H1 (cell line): ENCODE measurements at regions not wholly inside any gene's neighbourhood (a gene's known extent, or its start where the extent isn't known, plus 50 kb on each side); places are given as distances from the start of the nearest gene placed in this dataset.

ENCODE experiments used
- JUND ChIP-seq: IDR thresholded peaks from 2 replicates; pipeline ENCODE4 v1.6.1; 2011; ENCODE audit warnings: mild to moderate bottlenecking, improper control_type of control experiment, low read length
- TF ChIP-seq, protein P1 (sequence below): IDR thresholded peaks from 2 replicates; pipeline ENCODE4 v1.6.1; 2012; ENCODE audit warnings: inconsistent platforms

DNA sequence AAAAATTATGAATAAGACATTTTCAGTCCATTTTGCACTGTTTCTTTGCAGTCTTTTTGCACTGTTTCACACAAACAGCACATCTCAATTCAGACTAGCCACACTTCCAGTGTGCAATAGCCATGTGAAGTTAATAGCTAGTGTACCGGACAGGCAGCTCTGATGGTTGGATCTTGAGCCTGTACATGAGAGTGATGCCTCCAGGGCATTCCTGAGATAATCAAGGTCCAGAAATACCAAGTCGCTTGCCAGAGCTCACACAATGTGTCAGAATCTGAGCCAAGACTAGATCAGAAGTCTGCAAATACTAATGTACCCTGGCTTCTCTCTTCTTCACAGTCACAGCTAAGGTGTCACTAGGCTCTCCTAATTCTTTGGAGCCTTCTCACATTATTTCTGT lies 180.2 kb downstream of the OSR1 start (continued):
- TF ChIP-seq JUND, result no peak
- TF ChIP-seq, protein P1, sequence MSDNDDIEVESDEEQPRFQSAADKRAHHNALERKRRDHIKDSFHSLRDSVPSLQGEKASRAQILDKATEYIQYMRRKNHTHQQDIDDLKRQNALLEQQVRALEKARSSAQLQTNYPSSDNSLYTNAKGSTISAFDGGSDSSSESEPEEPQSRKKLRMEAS, result no peak
